GM12878 (cell line): ENCODE measurements at regions not wholly inside any gene's neighbourhood (a gene's known extent, or its start where the extent isn't known, plus 50 kb on each side); places are given as distances from the start of the nearest gene placed in this dataset.

Source experiments
- CBX3 ChIP-seq: fragments of 200-600 bp; sonication (generic); IDR thresholded peaks from 2 replicates; pipeline ENCODE4 v1.6.1; 2016; ENCODE audit warnings: low read depth, borderline replicate concordance
- FOXK2 ChIP-seq: fragments of 450-650 bp; IDR thresholded peaks from 2 replicates; pipeline ENCODE4 v1.6.1; 2017; ENCODE audit warnings: mild to moderate bottlenecking, moderate library complexity
- HDGF ChIP-seq: fragments of 450-650 bp; IDR thresholded peaks from 2 replicates; pipeline ENCODE4 v1.6.1; 2016; ENCODE audit warnings: antibody characterized with exemption
- IKZF2 ChIP-seq, 2 experiments: fragments of 450-650 bp; IDR thresholded peaks; 2 replicates each; pipeline ENCODE4 v1.6.1; 2017; ENCODE audit warnings: mild to moderate bottlenecking in 2 of 2, moderate library complexity in 2 of 2
- KLF5 ChIP-seq: fragments of 450-650 bp; IDR thresholded peaks from 2 replicates; pipeline ENCODE4 v1.6.1; 2014; ENCODE audit warnings: mild to moderate bottlenecking; ENCODE audit not compliant: partially characterized antibody
- MEF2A ChIP-seq: IDR thresholded peaks from 2 replicates; pipeline ENCODE4 v1.6.1; 2011; ENCODE audit warnings: low read depth, mild to moderate bottlenecking, low read length, moderate library complexity; ENCODE audit not compliant: insufficient read depth
- MYB ChIP-seq: fragments of 150-350 bp; IDR thresholded peaks from 2 replicates; pipeline ENCODE4 v1.6.1; 2014; ENCODE audit warnings: mild to moderate bottlenecking, low read depth, low read length, borderline replicate concordance
- NR2C1 ChIP-seq: fragments of 450-650 bp; IDR thresholded peaks from 2 replicates; pipeline ENCODE4 v1.6.1; 2017; ENCODE audit warnings: antibody characterized with exemption, mild to moderate bottlenecking, moderate library complexity
- NR2F1 ChIP-seq: fragments of 450-650 bp; conservative IDR thresholded peaks from 2 replicates; pipeline ENCODE4 v1.6.1; 2017; ENCODE audit warnings: mild to moderate bottlenecking
- RAD21 ChIP-seq: IDR thresholded peaks from 2 replicates; pipeline ENCODE4 v1.6.1; 2011; ENCODE audit warnings: mild to moderate bottlenecking, low read depth, low read length, moderate library complexity; ENCODE audit not compliant: insufficient read depth
- RBBP5 ChIP-seq: fragments of 200-600 bp; sonication (generic); conservative IDR thresholded peaks from 2 replicates; pipeline ENCODE4 v1.6.1; 2016
- SRF ChIP-seq, 2 experiments: IDR thresholded peaks; 2 replicates each; pipeline ENCODE4 v1.6.1; 2011; ENCODE audit warnings: low read depth in 2 of 2, low read length in 2 of 2, mild to moderate bottlenecking in 1 of 2, moderate library complexity in 1 of 2
- USF1 ChIP-seq: IDR thresholded peaks from 2 replicates; pipeline ENCODE4 v1.6.1; 2011; ENCODE audit warnings: borderline replicate concordance, low read depth, mild to moderate bottlenecking, moderate library complexity, mixed read lengths, low read length; ENCODE audit not compliant: insufficient read depth; ENCODE audit errors: extremely low read length
- TF ChIP-seq, protein P1 (sequence below): fragments of 450-650 bp; IDR thresholded peaks from 2 replicates; pipeline ENCODE4 v1.6.1; 2016; ENCODE audit warnings: mild to moderate bottlenecking, moderate library complexity, borderline replicate concordance
- TF ChIP-seq, protein P2 (sequence below), 3 experiments: IDR thresholded peaks in 2 of 3; conservative IDR thresholded peaks in 1 of 3; 2 replicates each; pipeline ENCODE4 v1.5.1; 2011; ENCODE audit warnings: low read depth in 3 of 3, low read length in 3 of 3, mild to moderate bottlenecking in 3 of 3, control low read depth in 2 of 3, moderate library complexity in 2 of 3, inconsistent platforms in 1 of 3, mixed read lengths in 1 of 3; ENCODE audit not compliant: control insufficient read depth in 2 of 3, insufficient read depth in 1 of 3; ENCODE audit errors: extremely low read depth in 1 of 3
- TF ChIP-seq, protein P3 (sequence below): fragments of 450-650 bp; IDR thresholded peaks from 2 replicates; pipeline ENCODE4 v1.6.1; 2018; ENCODE audit warnings: borderline replicate concordance, mild to moderate bottlenecking; ENCODE audit not compliant: partially characterized antibody
- TF ChIP-seq, protein P4 (sequence below): IDR thresholded peaks from 2 replicates; pipeline ENCODE4 v1.6.1; 2011; ENCODE audit warnings: borderline replicate concordance, low read depth, mild to moderate bottlenecking, moderate library complexity, low read length; ENCODE audit not compliant: insufficient read depth, poor library complexity, severe bottlenecking

DNA sequence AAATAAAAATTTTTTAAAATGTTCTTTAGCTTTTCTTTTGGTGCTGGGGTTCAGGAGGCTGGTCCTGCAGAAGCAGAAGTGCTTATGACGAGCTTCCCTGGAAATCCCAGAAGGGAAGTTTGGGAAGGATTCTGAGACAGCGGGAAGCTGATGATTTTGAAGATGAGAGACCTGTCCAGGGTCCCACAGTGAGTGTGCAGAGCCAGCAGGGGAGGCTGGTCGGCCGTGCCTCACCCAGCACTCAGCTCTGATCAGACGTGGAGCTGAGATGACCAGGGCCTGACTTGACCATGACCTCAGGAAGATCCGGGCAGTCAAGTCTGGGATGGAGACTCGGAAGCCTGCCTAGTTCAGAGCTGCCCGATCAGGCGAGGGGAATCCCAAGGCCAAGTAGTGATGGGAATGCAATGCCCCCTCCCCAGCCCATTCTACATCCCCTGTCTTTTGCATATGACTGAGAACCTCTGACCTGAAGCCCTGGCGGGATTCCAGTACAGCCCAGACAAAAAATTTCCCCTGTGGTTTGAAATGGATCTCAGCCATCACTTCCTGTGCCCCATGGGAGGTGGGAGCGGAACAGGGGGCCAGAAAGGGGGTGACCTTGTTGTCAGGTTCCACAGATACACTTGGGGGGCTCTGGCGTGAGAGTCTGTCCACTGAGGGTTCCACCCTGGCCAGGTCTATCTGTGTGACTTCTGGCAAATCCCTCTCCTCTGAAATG, 96.8 kb upstream of the RUNX3 start (continued):
- TF ChIP-seq, protein P1, sequence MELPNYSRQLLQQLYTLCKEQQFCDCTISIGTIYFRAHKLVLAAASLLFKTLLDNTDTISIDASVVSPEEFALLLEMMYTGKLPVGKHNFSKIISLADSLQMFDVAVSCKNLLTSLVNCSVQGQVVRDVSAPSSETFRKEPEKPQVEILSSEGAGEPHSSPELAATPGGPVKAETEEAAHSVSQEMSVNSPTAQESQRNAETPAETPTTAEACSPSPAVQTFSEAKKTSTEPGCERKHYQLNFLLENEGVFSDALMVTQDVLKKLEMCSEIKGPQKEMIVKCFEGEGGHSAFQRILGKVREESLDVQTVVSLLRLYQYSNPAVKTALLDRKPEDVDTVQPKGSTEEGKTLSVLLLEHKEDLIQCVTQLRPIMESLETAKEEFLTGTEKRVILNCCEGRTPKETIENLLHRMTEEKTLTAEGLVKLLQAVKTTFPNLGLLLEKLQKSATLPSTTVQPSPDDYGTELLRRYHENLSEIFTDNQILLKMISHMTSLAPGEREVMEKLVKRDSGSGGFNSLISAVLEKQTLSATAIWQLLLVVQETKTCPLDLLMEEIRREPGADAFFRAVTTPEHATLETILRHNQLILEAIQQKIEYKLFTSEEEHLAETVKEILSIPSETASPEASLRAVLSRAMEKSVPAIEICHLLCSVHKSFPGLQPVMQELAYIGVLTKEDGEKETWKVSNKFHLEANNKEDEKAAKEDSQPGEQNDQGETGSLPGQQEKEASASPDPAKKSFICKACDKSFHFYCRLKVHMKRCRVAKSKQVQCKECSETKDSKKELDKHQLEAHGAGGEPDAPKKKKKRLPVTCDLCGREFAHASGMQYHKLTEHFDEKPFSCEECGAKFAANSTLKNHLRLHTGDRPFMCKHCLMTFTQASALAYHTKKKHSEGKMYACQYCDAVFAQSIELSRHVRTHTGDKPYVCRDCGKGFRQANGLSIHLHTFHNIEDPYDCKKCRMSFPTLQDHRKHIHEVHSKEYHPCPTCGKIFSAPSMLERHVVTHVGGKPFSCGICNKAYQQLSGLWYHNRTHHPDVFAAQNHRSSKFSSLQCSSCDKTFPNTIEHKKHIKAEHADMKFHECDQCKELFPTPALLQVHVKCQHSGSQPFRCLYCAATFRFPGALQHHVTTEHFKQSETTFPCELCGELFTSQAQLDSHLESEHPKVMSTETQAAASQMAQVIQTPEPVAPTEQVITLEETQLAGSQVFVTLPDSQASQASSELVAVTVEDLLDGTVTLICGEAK: no peak
- TF ChIP-seq SRF (IDR thresholded peaks at IDR 0.05; ENCODE audit: low read depth in 2 of 2, low read length in 2 of 2): no peak
- TF ChIP-seq MYB: no peak
- no peak for TF ChIP-seq HDGF
- TF ChIP-seq, protein P2, sequence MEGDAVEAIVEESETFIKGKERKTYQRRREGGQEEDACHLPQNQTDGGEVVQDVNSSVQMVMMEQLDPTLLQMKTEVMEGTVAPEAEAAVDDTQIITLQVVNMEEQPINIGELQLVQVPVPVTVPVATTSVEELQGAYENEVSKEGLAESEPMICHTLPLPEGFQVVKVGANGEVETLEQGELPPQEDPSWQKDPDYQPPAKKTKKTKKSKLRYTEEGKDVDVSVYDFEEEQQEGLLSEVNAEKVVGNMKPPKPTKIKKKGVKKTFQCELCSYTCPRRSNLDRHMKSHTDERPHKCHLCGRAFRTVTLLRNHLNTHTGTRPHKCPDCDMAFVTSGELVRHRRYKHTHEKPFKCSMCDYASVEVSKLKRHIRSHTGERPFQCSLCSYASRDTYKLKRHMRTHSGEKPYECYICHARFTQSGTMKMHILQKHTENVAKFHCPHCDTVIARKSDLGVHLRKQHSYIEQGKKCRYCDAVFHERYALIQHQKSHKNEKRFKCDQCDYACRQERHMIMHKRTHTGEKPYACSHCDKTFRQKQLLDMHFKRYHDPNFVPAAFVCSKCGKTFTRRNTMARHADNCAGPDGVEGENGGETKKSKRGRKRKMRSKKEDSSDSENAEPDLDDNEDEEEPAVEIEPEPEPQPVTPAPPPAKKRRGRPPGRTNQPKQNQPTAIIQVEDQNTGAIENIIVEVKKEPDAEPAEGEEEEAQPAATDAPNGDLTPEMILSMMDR (IDR thresholded peaks at IDR 0.05 in 2 of 3, conservative IDR thresholded peaks at IDR 0.05 in 1 of 3; ENCODE audit: control insufficient read depth in 2 of 3, extremely low read depth in 1 of 3, insufficient read depth in 1 of 3, low read depth in 3 of 3, low read length in 3 of 3): peak in 2 of 3 experiments; percentile 32 to 42; a peak in 3 of 6 replicates
- peak; percentile 91 to 93 for TF ChIP-seq IKZF2 (IDR thresholded peaks at IDR 0.05)
- TF ChIP-seq USF1: no peak
- no peak for TF ChIP-seq FOXK2
- TF ChIP-seq CBX3: no peak
- no peak for TF ChIP-seq RBBP5
- TF ChIP-seq KLF5: no peak
- TF ChIP-seq NR2C1: no peak
- peak; percentile 44 for TF ChIP-seq RAD21
- peak; percentile 93 for TF ChIP-seq NR2F1
- TF ChIP-seq, protein P3, sequence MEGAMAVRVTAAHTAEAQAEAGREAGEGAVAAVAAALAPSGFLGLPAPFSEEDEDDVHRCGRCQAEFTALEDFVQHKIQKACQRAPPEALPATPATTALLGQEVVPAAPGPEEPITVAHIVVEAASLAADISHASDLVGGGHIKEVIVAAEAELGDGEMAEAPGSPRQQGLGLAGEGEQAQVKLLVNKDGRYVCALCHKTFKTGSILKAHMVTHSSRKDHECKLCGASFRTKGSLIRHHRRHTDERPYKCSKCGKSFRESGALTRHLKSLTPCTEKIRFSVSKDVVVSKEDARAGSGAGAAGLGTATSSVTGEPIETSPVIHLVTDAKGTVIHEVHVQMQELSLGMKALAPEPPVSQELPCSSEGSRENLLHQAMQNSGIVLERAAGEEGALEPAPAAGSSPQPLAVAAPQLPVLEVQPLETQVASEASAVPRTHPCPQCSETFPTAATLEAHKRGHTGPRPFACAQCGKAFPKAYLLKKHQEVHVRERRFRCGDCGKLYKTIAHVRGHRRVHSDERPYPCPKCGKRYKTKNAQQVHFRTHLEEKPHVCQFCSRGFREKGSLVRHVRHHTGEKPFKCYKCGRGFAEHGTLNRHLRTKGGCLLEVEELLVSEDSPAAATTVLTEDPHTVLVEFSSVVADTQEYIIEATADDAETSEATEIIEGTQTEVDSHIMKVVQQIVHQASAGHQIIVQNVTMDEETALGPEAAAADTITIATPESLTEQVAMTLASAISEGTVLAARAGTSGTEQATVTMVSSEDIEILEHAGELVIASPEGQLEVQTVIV: no peak
- TF ChIP-seq, protein P4, sequence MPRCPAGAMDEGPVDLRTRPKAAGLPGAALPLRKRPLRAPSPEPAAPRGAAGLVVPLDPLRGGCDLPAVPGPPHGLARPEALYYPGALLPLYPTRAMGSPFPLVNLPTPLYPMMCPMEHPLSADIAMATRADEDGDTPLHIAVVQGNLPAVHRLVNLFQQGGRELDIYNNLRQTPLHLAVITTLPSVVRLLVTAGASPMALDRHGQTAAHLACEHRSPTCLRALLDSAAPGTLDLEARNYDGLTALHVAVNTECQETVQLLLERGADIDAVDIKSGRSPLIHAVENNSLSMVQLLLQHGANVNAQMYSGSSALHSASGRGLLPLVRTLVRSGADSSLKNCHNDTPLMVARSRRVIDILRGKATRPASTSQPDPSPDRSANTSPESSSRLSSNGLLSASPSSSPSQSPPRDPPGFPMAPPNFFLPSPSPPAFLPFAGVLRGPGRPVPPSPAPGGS: peak; percentile 89
- 0 out of 2 replicates have a peak, but pooled peaks have one; percentile 45 for TF ChIP-seq MEF2A
